ENCODE measurements at regions not wholly inside any gene's neighbourhood (a gene's known extent, or its start where the extent isn't known, plus 50 kb on each side); places are given as distances from the start of the nearest gene placed in this dataset.

DNA sequence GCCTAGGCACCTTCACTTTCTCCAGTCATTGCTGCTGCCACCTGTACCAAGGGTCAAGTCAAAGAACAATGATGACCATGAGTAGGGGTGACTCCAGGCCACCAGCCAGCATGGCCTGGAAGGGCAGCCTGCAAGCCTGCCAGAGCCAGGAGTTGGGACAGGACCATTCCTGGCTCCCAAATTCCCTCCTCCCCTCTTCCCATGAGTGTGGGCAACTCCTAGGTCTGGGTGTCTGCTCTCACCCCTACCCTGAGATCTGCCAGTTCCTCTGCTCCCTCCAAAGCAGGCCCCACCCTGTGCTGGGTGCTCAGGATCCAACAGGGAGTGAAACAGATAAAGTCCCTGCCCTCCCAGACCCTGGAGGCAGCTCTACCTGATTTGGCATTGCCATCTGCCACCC is 125.8 kb upstream of the NANOS1 start:
- Histone ChIP-seq H3K9me3 (no peaks in the 10 kb centered on the region), H3K27me3 (ENCODE audit: insufficient read depth in 3 of 3, low read length in 2 of 3) (no peaks in the 10 kb centered on the region), H3K4me3 (no peak overlapping the region), H3K4me1 (no peaks in the 10 kb centered on the region), H3K27ac (no peak overlapping the region), H3K36me3 (ENCODE audit: insufficient read depth in 1 of 2, low read depth in 1 of 2) (no peaks in the 10 kb centered on the region)
- ATAC-seq: peak in 1 of 4 donors; percentile 27
- no peak for DNase-seq
- TF ChIP-seq, protein P1, sequence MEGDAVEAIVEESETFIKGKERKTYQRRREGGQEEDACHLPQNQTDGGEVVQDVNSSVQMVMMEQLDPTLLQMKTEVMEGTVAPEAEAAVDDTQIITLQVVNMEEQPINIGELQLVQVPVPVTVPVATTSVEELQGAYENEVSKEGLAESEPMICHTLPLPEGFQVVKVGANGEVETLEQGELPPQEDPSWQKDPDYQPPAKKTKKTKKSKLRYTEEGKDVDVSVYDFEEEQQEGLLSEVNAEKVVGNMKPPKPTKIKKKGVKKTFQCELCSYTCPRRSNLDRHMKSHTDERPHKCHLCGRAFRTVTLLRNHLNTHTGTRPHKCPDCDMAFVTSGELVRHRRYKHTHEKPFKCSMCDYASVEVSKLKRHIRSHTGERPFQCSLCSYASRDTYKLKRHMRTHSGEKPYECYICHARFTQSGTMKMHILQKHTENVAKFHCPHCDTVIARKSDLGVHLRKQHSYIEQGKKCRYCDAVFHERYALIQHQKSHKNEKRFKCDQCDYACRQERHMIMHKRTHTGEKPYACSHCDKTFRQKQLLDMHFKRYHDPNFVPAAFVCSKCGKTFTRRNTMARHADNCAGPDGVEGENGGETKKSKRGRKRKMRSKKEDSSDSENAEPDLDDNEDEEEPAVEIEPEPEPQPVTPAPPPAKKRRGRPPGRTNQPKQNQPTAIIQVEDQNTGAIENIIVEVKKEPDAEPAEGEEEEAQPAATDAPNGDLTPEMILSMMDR (IDR thresholded peaks at IDR 0.05): no peak
- intact Hi-C loops (cut with DNase I): no loop called here

DNA sequence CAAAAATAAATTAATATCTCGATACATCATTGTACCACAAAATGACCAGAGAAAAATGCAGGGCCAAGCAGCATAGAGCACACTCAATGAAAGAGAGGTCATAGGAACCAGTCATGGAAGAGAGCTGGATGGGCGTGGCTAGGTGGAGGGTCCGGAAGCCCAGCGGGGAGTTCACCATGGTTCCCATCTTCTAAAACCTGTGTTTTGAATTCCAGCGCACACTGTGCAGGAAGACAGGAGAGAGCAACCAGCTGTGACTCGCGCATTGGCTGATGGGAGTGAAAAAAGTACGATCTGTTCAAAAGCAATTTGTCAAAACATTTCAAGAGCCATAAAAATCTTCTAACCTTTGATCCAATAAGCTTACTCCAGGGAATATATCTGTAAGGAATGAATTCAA is 125.2 kb upstream of the NANOS1 start:
- 81 to 86% (median 84%) methylated on average over 8 of the region's 8 CpGs for WGBS, 3 donors
- TF ChIP-seq, protein P1 (IDR thresholded peaks at IDR 0.05): no peak
- Histone ChIP-seq H3K27ac (no peak overlapping the region), H3K4me3 (no peak overlapping the region), H3K36me3 (ENCODE audit: insufficient read depth in 1 of 2, low read depth in 1 of 2) (no peaks in the 10 kb centered on the region), H3K27me3 (ENCODE audit: insufficient read depth in 3 of 3, low read length in 2 of 3) (no peaks in the 10 kb centered on the region), H3K4me1 (no peaks in the 10 kb centered on the region), H3K9me3 (no peaks in the 10 kb centered on the region)
- DNase-seq (no peak), ATAC-seq (no peak)
- intact Hi-C loops (cut with DNase I): no loop called here

DNA sequence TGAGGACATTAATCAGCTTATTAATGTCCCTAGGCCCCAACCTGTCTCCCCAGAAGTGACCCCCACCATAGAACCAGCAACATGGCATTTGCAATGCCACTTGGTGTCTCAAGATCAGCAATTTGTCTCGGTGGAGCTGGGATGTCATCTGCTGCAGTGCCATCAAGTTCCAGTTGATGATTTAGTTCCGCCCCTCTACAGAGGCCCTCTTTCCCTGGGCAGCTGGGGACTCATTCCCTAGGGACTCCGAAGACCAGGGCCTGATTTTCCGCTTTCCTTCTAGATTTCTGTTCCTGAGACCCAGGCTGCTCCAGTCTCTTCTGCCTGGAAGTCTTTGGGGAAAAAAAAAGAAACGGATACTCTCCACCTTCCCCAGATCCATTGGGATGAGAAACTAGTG is 122.5 kb upstream of the NANOS1 start:
- TF ChIP-seq, protein P1 (IDR thresholded peaks at IDR 0.05): no peak
- Histone ChIP-seq H3K27ac (no peak overlapping the region), H3K4me1 (no peaks in the 10 kb centered on the region), H3K4me3 (no peak overlapping the region), H3K9me3 (no peaks in the 10 kb centered on the region), H3K27me3 (ENCODE audit: insufficient read depth in 3 of 3, low read length in 2 of 3) (no peaks in the 10 kb centered on the region), H3K36me3 (ENCODE audit: insufficient read depth in 1 of 2, low read depth in 1 of 2) (no peaks in the 10 kb centered on the region)
- 68 to 76% (median 74%) methylated on average over 5 of the region's 5 CpGs for WGBS, 3 donors
- ATAC-seq: no peak
- intact Hi-C loops (cut with DNase I): no loop called here
- DNase-seq: no peak

DNA sequence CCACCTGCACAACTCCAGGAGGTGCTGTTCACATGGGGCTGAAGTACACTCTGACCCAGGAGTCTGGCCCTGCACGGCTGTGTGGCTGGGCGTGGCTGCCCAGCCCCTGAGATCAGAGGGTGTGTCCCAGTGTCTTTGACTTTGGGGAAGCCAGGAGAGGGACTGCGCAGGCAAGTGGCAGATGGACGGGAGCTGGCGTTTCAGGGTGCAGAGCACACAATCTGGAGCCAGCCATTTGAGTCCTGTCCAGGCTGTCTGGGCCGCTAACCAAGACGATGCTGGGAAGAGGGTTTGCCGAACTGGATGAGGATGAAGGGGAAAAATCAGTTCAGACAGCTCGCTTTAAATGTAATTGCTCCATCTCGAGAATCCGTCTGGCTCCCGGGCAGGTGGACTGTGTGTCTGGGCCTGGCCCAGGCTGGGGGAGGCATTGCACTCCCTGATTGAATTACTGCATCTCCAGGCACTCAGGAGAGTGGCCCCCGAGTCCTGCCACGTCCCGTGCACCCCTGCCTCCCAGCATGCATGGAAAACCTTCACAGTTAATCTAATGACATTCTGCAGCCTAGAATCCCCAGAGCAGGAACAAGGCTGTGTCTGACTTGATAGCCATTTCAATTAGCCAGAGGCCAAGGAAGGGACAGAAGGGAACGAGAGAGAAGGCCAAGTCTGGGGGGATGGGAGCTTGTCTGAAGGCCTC is 120.8 kb upstream of the NANOS1 start:
- Histone ChIP-seq H3K4me3 (no peak overlapping the region), H3K4me1 (no peaks in the 10 kb centered on the region), H3K27ac (no peak overlapping the region), H3K27me3 (ENCODE audit: insufficient read depth in 3 of 3, low read length in 2 of 3) (no peaks in the 10 kb centered on the region), H3K9me3 (no peaks in the 10 kb centered on the region), H3K36me3 (ENCODE audit: insufficient read depth in 1 of 2, low read depth in 1 of 2) (no peaks in the 10 kb centered on the region)
- no peak for DNase-seq
- TF ChIP-seq, protein P1 (IDR thresholded peaks at IDR 0.05): no peak
- WGBS, 3 donors: 43 to 54% (median 43%) methylated on average over 16 of the region's 16 CpGs
- peak in 1 of 4 donors; percentile 27 for ATAC-seq
- intact Hi-C loops (cut with DNase I): no loop called here

DNA sequence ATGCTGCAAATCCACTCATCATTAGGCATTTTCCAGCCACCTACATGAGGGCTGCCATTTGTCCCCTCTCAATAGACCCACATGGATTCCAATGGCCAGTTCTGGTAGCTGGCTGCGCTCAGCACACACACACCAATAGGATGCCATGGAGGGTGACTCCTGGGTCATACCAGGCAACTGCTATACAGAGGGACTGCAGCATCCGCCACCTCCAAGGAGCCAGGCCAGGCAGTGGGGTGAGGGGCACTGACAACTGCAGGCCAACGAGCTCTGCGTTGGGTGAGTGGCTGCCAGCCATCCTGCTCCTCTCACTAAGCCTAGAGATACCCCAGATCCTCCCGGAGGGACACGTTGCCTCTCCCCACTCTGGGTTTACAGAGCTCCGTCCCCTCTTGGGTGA is 118.8 kb upstream of the NANOS1 start:
- ATAC-seq (no peak), DNase-seq (no peak)
- TF ChIP-seq, protein P1 (IDR thresholded peaks at IDR 0.05): no peak
- Histone ChIP-seq H3K27ac (no peak overlapping the region), H3K9me3 (no peaks in the 10 kb centered on the region), H3K4me3 (no peak overlapping the region), H3K4me1 (no peaks in the 10 kb centered on the region), H3K36me3 (ENCODE audit: insufficient read depth in 1 of 2, low read depth in 1 of 2) (no peaks in the 10 kb centered on the region), H3K27me3 (ENCODE audit: insufficient read depth in 3 of 3, low read length in 2 of 3) (no peaks in the 10 kb centered on the region)
- intact Hi-C loops (cut with DNase I): no loop called here
- WGBS, 3 donors: 90 to 93% (median 92%) methylated on average over 7 of the region's 7 CpGs
